CD14-positive monocyte (primary cell): ENCODE measurements at regions not wholly inside any gene's neighbourhood (a gene's known extent, or its start where the extent isn't known, plus 50 kb on each side); places are given as distances from the start of the nearest gene placed in this dataset.

Experiments used
- DNase-seq, 3 donors: peaks; one replicate each; pipeline ENCODE4 v3.0.0-alpha.2; 2011 to 2022
- H2AFZ ChIP-seq: 2 replicates; pipeline ENCODE4 v1.6.0; 2012; ENCODE audit warnings: mild to moderate bottlenecking, low read depth, low read length, inconsistent platforms; ENCODE audit not compliant: insufficient read depth, poor library complexity, severe bottlenecking
- H3K27ac ChIP-seq, 2 donors: 1 replicate in 1 of 2; 2 replicates in 1 of 2; pipeline ENCODE4 v1.5.1; 2012 to 2013; ENCODE audit warnings: low read length in 2 of 2, control low read depth in 1 of 2, inconsistent platforms in 1 of 2, low read depth in 1 of 2, mild to moderate bottlenecking in 1 of 2
- H3K27me3 ChIP-seq, 2 donors: one replicate each; pipeline versions ENCODE4 v1.6.0 to v1.6.1; 2011 to 2013; ENCODE audit warnings: low read length in 2 of 2; ENCODE audit not compliant: control insufficient read depth in 2 of 2, insufficient read depth in 2 of 2
- H3K36me3 ChIP-seq, 2 donors: replicated peaks in 1 of 2; 1 replicate in 1 of 2; 2 replicates in 1 of 2; pipeline versions ENCODE4 v1.5.1 to v1.6.1; 2012 to 2013; ENCODE audit warnings: low read length in 2 of 2, control low read depth in 1 of 2, inconsistent platforms in 1 of 2, mild to moderate bottlenecking in 1 of 2; ENCODE audit not compliant: insufficient read depth in 2 of 2, control insufficient read depth in 1 of 2
- H3K4me1 ChIP-seq, 2 donors: 1 replicate in 1 of 2; 2 replicates in 1 of 2; pipeline versions ENCODE4 v1.5.1 to v1.6.1; 2012 to 2013; ENCODE audit warnings: low read length in 2 of 2, control low read depth in 1 of 2, inconsistent platforms in 1 of 2, mild to moderate bottlenecking in 1 of 2, moderate library complexity in 1 of 2; ENCODE audit not compliant: insufficient read depth in 2 of 2, control insufficient read depth in 1 of 2
- H3K4me2 ChIP-seq: replicated peaks from 2 replicates; pipeline ENCODE3; 2012; ENCODE audit warnings: low read length, moderate library complexity, mild to moderate bottlenecking; ENCODE audit not compliant: poor library complexity, severe bottlenecking; ENCODE audit errors: extremely low read depth
- H3K4me3 ChIP-seq, 3 experiments: fragments of 200-600 bp in 1 of 3; sonication (generic) in 1 of 3; replicated peaks in 1 of 3; 1 replicate in 2 of 3; 2 replicates in 1 of 3; pipeline ENCODE4 v1.5.1; 2011 to 2013; ENCODE audit warnings: low read length in 3 of 3, mild to moderate bottlenecking in 3 of 3, control low read depth in 2 of 3, low read depth in 2 of 3, inconsistent platforms in 1 of 3, moderate library complexity in 1 of 3
- H3K79me2 ChIP-seq: 2 replicates; pipeline ENCODE4 v1.6.0; 2012; ENCODE audit warnings: mild to moderate bottlenecking, control low read depth, inconsistent platforms, low read length, moderate library complexity; ENCODE audit not compliant: insufficient read depth
- H3K9ac ChIP-seq: 2 replicates; pipeline ENCODE4 v1.6.0; 2017; ENCODE audit warnings: low read length, mild to moderate bottlenecking; ENCODE audit not compliant: insufficient read depth, poor library complexity, severe bottlenecking
- H3K9me3 ChIP-seq, 2 donors: replicated peaks in 1 of 2; 1 replicate in 1 of 2; 2 replicates in 1 of 2; pipeline versions ENCODE4 v1.5.1 to v1.6.1; 2012 to 2013; ENCODE audit warnings: low read length in 2 of 2, control low read depth in 1 of 2; ENCODE audit not compliant: control insufficient read depth in 1 of 2, insufficient read depth in 1 of 2
- H4K20me1 ChIP-seq: 2 replicates; pipeline ENCODE4 v1.6.0; 2012; ENCODE audit warnings: mild to moderate bottlenecking, low read length, control low read depth, moderate library complexity; ENCODE audit not compliant: insufficient read depth
- H3K27ac Mint-ChIP-seq, 7 donors: one replicate each; pipeline ENCODE4 v1.8.0; 2020; ENCODE audit warnings: mild to moderate bottlenecking in 7 of 7, mixed read lengths in 7 of 7, moderate library complexity in 6 of 7, inconsistent platforms in 2 of 7
- H3K27me3 Mint-ChIP-seq, 3 donors: one replicate each; pipeline ENCODE4 v1.8.0; 2021 to 2022; ENCODE audit warnings: low read depth in 3 of 3, mild to moderate bottlenecking in 3 of 3, mixed read lengths in 3 of 3, moderate library complexity in 3 of 3, inconsistent platforms in 1 of 3
- H3K36me3 Mint-ChIP-seq, 2 donors: one replicate each; pipeline ENCODE4 v1.8.0; 2020; ENCODE audit warnings: mixed read lengths in 2 of 2, inconsistent platforms in 1 of 2, mild to moderate bottlenecking in 1 of 2
- H3K4me1 Mint-ChIP-seq: one replicate; pipeline ENCODE4 v1.8.0; 2020; ENCODE audit warnings: mild to moderate bottlenecking, mixed read lengths
- H3K4me3 Mint-ChIP-seq, 2 donors: one replicate each; pipeline ENCODE4 v1.8.0; 2020; ENCODE audit warnings: mild to moderate bottlenecking in 2 of 2, mixed read lengths in 2 of 2, moderate library complexity in 1 of 2
- H3K9me3 Mint-ChIP-seq, 7 donors: one replicate each; pipeline ENCODE4 v1.8.0; 2020 to 2022; ENCODE audit warnings: mixed read lengths in 7 of 7, mild to moderate bottlenecking in 6 of 7, moderate library complexity in 6 of 7, inconsistent platforms in 2 of 7
- WGBS: methylation state at CpG from one replicate; pipeline ENCODE4 v1.1.5; 2013; ENCODE audit warnings: missing lambda C conversion rate; ENCODE audit not compliant: insufficient coverage; 5-methylcytosine and 5-hydroxymethylcytosine counted together
- intact Hi-C, 2 donors: fragments of 100-400 bp; cut with micrococcal nuclease; formaldehyde crosslinking; loops; one replicate each; pipeline versions ENCODE4 v1.15.0 to v1.15.1; 2023
- TF ChIP-seq, protein P1 (sequence below): fragments of 200-600 bp; IDR thresholded peaks from one replicate; pipeline ENCODE4 v1.8.0; 2022; ENCODE audit warnings: antibody characterized with exemption, mild to moderate bottlenecking

DNA sequence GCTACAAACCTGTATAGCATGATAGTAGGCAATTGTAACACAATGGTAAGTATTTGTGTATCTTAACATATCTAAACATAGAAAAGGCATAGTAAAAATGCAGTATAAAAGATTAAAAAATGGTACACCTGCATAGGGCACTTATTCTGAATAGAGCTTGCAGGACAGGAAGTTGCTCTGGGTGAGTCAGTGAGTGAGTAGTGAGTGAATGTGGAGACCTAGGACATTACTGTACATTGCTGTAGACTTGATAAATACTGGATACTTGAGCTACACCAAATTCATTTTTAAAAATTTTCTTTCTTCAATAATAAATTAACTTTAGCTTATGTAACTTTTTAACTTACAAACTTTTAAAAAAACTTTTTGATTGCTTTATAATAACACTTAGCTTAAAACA lies 68.2 kb upstream of the MAML3 start:
- peaks cover 0 to 2% (median 0%) of the 10 kb centered on the region in 3 donors for H3K27me3 Mint-ChIP-seq
- Histone ChIP-seq H3K9ac (no peak overlapping the region), H3K79me2 (no peaks in the 10 kb centered on the region), H3K36me3 (no peaks in the 10 kb centered on the region), H4K20me1 (no peaks in the 10 kb centered on the region), H3K9me3 (no peaks in the 10 kb centered on the region), H3K27ac (no peak overlapping the region), H3K4me2 (no peak overlapping the region), H3K4me3 (no peak overlapping the region), H3K4me1 (no peaks in the 10 kb centered on the region), H3K27me3 (no peaks in the 10 kb centered on the region), H2AFZ (no peak overlapping the region)
- H3K9me3 Mint-ChIP-seq: no peaks in the 10 kb centered on the region
- no peak for DNase-seq
- no peak overlapping the region for H3K27ac Mint-ChIP-seq
- intact Hi-C loops: no loop called here
- H3K36me3 Mint-ChIP-seq: no peaks in the 10 kb centered on the region
- no peak overlapping the region for H3K4me3 Mint-ChIP-seq
- TF ChIP-seq, protein P1, sequence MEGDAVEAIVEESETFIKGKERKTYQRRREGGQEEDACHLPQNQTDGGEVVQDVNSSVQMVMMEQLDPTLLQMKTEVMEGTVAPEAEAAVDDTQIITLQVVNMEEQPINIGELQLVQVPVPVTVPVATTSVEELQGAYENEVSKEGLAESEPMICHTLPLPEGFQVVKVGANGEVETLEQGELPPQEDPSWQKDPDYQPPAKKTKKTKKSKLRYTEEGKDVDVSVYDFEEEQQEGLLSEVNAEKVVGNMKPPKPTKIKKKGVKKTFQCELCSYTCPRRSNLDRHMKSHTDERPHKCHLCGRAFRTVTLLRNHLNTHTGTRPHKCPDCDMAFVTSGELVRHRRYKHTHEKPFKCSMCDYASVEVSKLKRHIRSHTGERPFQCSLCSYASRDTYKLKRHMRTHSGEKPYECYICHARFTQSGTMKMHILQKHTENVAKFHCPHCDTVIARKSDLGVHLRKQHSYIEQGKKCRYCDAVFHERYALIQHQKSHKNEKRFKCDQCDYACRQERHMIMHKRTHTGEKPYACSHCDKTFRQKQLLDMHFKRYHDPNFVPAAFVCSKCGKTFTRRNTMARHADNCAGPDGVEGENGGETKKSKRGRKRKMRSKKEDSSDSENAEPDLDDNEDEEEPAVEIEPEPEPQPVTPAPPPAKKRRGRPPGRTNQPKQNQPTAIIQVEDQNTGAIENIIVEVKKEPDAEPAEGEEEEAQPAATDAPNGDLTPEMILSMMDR: no peak
- peaks cover 6% of the 10 kb centered on the region for H3K4me1 Mint-ChIP-seq

DNA sequence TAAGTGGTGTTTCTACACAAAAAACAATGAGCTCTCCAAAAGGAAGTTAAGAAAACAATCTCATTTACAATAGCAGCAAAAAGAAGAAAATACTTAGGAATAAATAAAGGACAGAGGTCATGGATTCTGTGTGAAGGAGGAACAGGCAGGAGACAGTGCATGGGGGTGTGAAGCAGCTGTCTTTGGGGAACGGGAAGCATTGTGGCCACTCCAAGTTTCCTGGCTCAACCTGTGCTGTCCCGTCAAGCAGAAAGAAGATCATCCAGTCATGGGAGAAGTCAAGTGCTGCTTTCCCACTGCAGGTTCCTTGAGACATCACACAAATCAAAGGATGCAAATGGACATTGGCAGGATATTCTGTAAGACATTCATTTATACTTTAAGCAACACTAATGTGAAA lies 66.1 kb upstream of the MAML3 start:
- TF ChIP-seq, protein P1: no peak
- Histone ChIP-seq H3K36me3 (no peaks in the 10 kb centered on the region), H3K4me2 (no peak overlapping the region), H3K27ac (no peak overlapping the region), H4K20me1 (no peaks in the 10 kb centered on the region), H3K79me2 (no peaks in the 10 kb centered on the region), H3K9ac (no peak overlapping the region), H3K4me1 (no peaks in the 10 kb centered on the region), H3K4me3 (no peak overlapping the region), H3K27me3 (no peaks in the 10 kb centered on the region), H2AFZ (no peak overlapping the region), H3K9me3 (no peaks in the 10 kb centered on the region)
- no peak overlapping the region for H3K4me3 Mint-ChIP-seq
- intact Hi-C loops: no loop called here
- H3K36me3 Mint-ChIP-seq: no peaks in the 10 kb centered on the region
- 0% methylated on average over 1 of the region's 2 CpGs for WGBS
- no peak for DNase-seq
- peaks cover 0 to 2% (median 0%) of the 10 kb centered on the region in 7 donors for H3K9me3 Mint-ChIP-seq
- H3K4me1 Mint-ChIP-seq: peaks cover 6% of the 10 kb centered on the region
- no peak overlapping the region for H3K27ac Mint-ChIP-seq
- peaks cover 0 to 2% (median 0%) of the 10 kb centered on the region in 3 donors for H3K27me3 Mint-ChIP-seq
